Natural killer cell (primary cell): ENCODE measurements at regions not wholly inside any gene's neighbourhood (a gene's known extent, or its start where the extent isn't known, plus 50 kb on each side); places are given as distances from the start of the nearest gene placed in this dataset.

Experiments used
- ATAC-seq, 3 donors: fragments of 150-1000 bp in 2 of 3; fragments of 200-7000 bp in 1 of 3; cut with Tn5 transposase; 1 replicate in 1 of 3; 2 replicates in 2 of 3; pipeline ENCODE4 v1.10.0; 2021; ENCODE audit warnings: mild to moderate bottlenecking in 2 of 3, moderate library complexity in 2 of 3
- DNase-seq, 2 donors: peaks; one replicate each; pipeline versions ENCODE4 v3.0.0 to v3.0.0-alpha.2; 2013 to 2021; ENCODE audit warnings: mixed read lengths in 1 of 2
- H3K27ac ChIP-seq: one replicate; pipeline ENCODE4 v1.5.1; 2013; ENCODE audit warnings: mild to moderate bottlenecking, low read length
- H3K27me3 ChIP-seq: one replicate; pipeline ENCODE4 v1.6.1; 2013; ENCODE audit warnings: low read length; ENCODE audit not compliant: control insufficient read depth, insufficient read depth
- H3K36me3 ChIP-seq: one replicate; pipeline ENCODE4 v1.6.1; 2013; ENCODE audit warnings: low read length; ENCODE audit not compliant: control insufficient read depth, insufficient read depth
- H3K4me1 ChIP-seq: one replicate; pipeline ENCODE4 v1.6.1; 2013; ENCODE audit warnings: low read length; ENCODE audit not compliant: control insufficient read depth, insufficient read depth
- H3K4me3 ChIP-seq: one replicate; pipeline ENCODE4 v1.5.1; 2013; ENCODE audit warnings: low read length
- H3K9me3 ChIP-seq: one replicate; pipeline ENCODE4 v1.6.1; 2013; ENCODE audit warnings: low read length; ENCODE audit not compliant: control insufficient read depth, insufficient read depth
- H3K27ac Mint-ChIP-seq, 2 donors: one replicate each; pipeline ENCODE4 v1.8.0; 2022; ENCODE audit warnings: mild to moderate bottlenecking in 2 of 2, mixed read lengths in 2 of 2, moderate library complexity in 1 of 2
- H3K27me3 Mint-ChIP-seq, 2 donors: one replicate each; pipeline ENCODE4 v1.8.0; 2022; ENCODE audit warnings: low read depth in 2 of 2, mixed read lengths in 2 of 2
- H3K36me3 Mint-ChIP-seq: one replicate; pipeline ENCODE4 v1.8.0; 2022; ENCODE audit warnings: mixed read lengths
- H3K4me1 Mint-ChIP-seq, 2 donors: one replicate each; pipeline ENCODE4 v1.8.0; 2022; ENCODE audit warnings: mixed read lengths in 2 of 2
- H3K4me3 Mint-ChIP-seq: one replicate; pipeline ENCODE4 v1.8.0; 2022; ENCODE audit warnings: mild to moderate bottlenecking, moderate library complexity, mixed read lengths
- H3K9me3 Mint-ChIP-seq, 2 donors: one replicate each; pipeline ENCODE4 v1.8.0; 2022; ENCODE audit warnings: mixed read lengths in 2 of 2
- WGBS: methylation state at CpG from one replicate; pipeline ENCODE4 v1.1.7; 2013; ENCODE audit warnings: missing lambda C conversion rate; ENCODE audit not compliant: insufficient coverage; 5-methylcytosine and 5-hydroxymethylcytosine counted together
- intact Hi-C: fragments of 100-400 bp; cut with micrococcal nuclease; formaldehyde crosslinking; loops from one replicate; pipeline ENCODE4 v1.14.2; 2022
- TF ChIP-seq, protein P1 (sequence below): fragments of 200-600 bp; IDR thresholded peaks from one replicate; pipeline ENCODE4 v1.8.0; 2022; ENCODE audit warnings: antibody characterized with exemption

DNA sequence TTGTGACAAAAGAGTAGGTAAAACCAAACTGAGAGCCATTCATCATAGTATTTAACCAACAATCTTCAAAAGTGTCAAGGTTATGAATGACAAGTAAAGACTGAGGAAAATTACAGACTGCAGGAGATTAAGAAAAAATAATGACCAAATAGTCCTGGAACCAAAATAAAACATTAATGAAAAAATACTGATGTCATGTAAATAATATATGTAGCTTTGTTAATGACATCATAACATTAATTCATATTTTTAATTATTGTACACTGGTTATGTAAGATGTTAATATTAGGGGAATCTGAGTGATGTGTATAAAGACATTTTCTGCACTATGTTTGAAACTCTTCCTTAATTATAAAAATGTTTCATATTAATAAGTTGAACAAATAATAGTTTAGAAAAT, 436.7 kb downstream of the CYLC2 start:
- H3K4me1 ChIP-seq: no peaks in the 10 kb centered on the region
- no peak overlapping the region for H3K4me3 ChIP-seq
- TF ChIP-seq, protein P1, sequence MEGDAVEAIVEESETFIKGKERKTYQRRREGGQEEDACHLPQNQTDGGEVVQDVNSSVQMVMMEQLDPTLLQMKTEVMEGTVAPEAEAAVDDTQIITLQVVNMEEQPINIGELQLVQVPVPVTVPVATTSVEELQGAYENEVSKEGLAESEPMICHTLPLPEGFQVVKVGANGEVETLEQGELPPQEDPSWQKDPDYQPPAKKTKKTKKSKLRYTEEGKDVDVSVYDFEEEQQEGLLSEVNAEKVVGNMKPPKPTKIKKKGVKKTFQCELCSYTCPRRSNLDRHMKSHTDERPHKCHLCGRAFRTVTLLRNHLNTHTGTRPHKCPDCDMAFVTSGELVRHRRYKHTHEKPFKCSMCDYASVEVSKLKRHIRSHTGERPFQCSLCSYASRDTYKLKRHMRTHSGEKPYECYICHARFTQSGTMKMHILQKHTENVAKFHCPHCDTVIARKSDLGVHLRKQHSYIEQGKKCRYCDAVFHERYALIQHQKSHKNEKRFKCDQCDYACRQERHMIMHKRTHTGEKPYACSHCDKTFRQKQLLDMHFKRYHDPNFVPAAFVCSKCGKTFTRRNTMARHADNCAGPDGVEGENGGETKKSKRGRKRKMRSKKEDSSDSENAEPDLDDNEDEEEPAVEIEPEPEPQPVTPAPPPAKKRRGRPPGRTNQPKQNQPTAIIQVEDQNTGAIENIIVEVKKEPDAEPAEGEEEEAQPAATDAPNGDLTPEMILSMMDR: no peak
- H3K9me3 ChIP-seq: peaks cover 2% of the 10 kb centered on the region
- no peaks in the 10 kb centered on the region for H3K36me3 ChIP-seq
- Mint-ChIP-seq H3K27me3 (no peaks in the 10 kb centered on the region), H3K4me1 (no peaks in the 10 kb centered on the region), H3K36me3 (no peaks in the 10 kb centered on the region), H3K9me3 (peaks cover 8 to 20% of the 10 kb centered on the region in 2 donors), H3K27ac (no peak overlapping the region), H3K4me3 (no peak overlapping the region)
- no peak overlapping the region for H3K27ac ChIP-seq
- intact Hi-C loops: no loop called here
- no peak for ATAC-seq
- DNase-seq: no peak
- no peaks in the 10 kb centered on the region for H3K27me3 ChIP-seq

DNA sequence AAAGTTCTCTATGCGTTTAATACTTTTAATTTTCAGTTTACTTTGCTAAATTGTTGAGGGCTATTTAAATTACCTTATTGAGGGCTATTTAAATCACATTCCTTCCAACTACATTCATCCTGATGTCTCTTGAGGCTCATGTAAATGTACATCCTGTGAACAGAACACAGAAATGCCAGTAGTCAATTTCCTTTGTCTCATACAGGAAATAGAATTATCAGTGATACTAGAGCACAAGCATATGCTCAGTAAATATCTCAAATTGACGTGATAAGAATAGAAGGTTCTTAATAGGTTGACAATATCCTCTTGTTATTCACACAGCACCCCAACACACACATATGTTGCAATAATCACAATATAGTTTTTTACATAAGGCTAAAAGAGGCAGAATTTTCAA, 449.0 kb downstream of the CYLC2 start:
- H3K36me3 ChIP-seq: no peaks in the 10 kb centered on the region
- H3K4me1 ChIP-seq: no peaks in the 10 kb centered on the region
- ATAC-seq: no peak
- no peaks in the 10 kb centered on the region for H3K27me3 ChIP-seq
- Mint-ChIP-seq H3K4me3 (no peak overlapping the region), H3K36me3 (peaks cover 7% of the 10 kb centered on the region), H3K4me1 (no peaks in the 10 kb centered on the region), H3K27ac (no peak overlapping the region), H3K27me3 (no peaks in the 10 kb centered on the region), H3K9me3 (peaks cover 15 to 17% of the 10 kb centered on the region in 2 donors)
- no peak for DNase-seq
- no CpG with 5 or more reads among the region's 2 CpGs for WGBS
- intact Hi-C loops: no loop called here
- no peak overlapping the region for H3K4me3 ChIP-seq
- H3K9me3 ChIP-seq: no peaks in the 10 kb centered on the region
- H3K27ac ChIP-seq: no peak overlapping the region
- TF ChIP-seq, protein P1: no peak

DNA sequence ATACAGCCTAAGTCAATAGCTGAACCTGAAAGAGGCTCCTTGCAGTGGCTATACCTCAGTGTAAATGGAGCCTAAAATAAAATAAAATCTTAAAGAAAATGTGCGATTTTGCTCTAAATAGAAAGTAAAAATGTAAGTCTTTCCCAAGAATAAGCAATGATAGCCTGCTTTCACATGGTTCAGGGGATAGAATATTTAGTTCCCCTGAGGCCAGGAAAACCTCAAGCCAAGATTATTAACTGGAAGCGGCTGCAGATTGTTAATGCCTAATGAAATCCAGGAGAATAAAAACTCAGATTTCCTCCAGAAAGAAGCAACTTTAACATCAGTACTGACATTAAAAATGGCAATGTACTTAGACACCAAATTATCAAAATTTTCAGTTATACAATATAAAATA, 463.7 kb downstream of the CYLC2 start:
- TF ChIP-seq, protein P1: no peak
- Histone ChIP-seq H3K9me3 (peaks cover under 1% of the 10 kb centered on the region), H3K27me3 (no peaks in the 10 kb centered on the region), H3K4me3 (no peak overlapping the region), H3K27ac (no peak overlapping the region), H3K36me3 (no peaks in the 10 kb centered on the region), H3K4me1 (no peaks in the 10 kb centered on the region)
- 100% methylated on average over 2 of the region's 2 CpGs for WGBS
- H3K4me3 Mint-ChIP-seq: no peak overlapping the region
- intact Hi-C loops: loop anchor here (10.0 kb wide), 1 partner anchor 56 kb away; no protein-coding TSS in a partner anchor
- no peak for ATAC-seq
- H3K27ac Mint-ChIP-seq: no peak overlapping the region
- H3K9me3 Mint-ChIP-seq: peaks cover 16 to 28% of the 10 kb centered on the region in 2 donors
- no peaks in the 10 kb centered on the region for H3K4me1 Mint-ChIP-seq
- H3K27me3 Mint-ChIP-seq: no peaks in the 10 kb centered on the region
- no peak for DNase-seq
- H3K36me3 Mint-ChIP-seq: peaks cover 7% of the 10 kb centered on the region

DNA sequence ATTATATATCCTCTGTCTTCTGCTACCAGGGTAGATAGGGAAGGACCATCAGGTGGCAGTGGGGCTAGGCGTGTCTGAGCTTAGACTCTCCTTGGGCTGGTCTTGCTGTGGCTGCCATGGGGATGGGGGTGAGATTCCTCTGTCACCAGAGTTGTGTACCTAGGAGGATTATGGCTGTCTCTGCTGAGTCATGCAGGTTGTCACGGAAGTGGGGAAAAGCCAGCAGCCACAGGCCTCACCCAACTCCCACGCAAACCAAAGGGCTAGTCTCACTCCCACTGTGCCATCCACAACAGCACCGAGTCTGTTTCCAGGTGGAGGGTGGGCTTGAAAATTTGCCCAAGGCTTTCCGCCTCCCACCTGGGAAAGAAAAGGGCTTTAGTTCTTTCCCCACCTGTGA, 476.1 kb downstream of the CYLC2 start:
- intact Hi-C loops: no loop called here
- H3K36me3 Mint-ChIP-seq: no peaks in the 10 kb centered on the region
- Histone ChIP-seq H3K9me3 (peaks cover 12% of the 10 kb centered on the region), H3K27ac (no peak overlapping the region), H3K4me1 (no peaks in the 10 kb centered on the region), H3K4me3 (no peak overlapping the region), H3K27me3 (no peaks in the 10 kb centered on the region), H3K36me3 (no peaks in the 10 kb centered on the region)
- no peak overlapping the region for H3K27ac Mint-ChIP-seq
- H3K9me3 Mint-ChIP-seq: peaks cover 18 to 47% of the 10 kb centered on the region in 2 donors
- 82% methylated on average over 3 of the region's 5 CpGs for WGBS
- DNase-seq (no peak), ATAC-seq (no peak)
- H3K4me1 Mint-ChIP-seq: no peaks in the 10 kb centered on the region
- no peaks in the 10 kb centered on the region for H3K27me3 Mint-ChIP-seq
- TF ChIP-seq, protein P1: no peak
- no peak overlapping the region for H3K4me3 Mint-ChIP-seq
